Left forelimb (tissue), 1 donor: ENCODE measurements at regions not wholly inside any gene's neighbourhood (a gene's known extent, or its start where the extent isn't known, plus 50 kb on each side); places are given as distances from the start of the nearest gene placed in this dataset.
A peak's percentile ranks its signal among the peaks of the same experiment; 100 is the strongest.
"Not testable (repeated sequence)": the region's sequence is repeated elsewhere in the genome, so short reads cannot be mapped to it uniquely, and the experiment has no call there.

ENCODE experiments used
- DNase-seq: peaks from one replicate; pipeline ENCODE4 v3.0.0-alpha.2; 2018; ENCODE audit warnings: low spot score

DNA sequence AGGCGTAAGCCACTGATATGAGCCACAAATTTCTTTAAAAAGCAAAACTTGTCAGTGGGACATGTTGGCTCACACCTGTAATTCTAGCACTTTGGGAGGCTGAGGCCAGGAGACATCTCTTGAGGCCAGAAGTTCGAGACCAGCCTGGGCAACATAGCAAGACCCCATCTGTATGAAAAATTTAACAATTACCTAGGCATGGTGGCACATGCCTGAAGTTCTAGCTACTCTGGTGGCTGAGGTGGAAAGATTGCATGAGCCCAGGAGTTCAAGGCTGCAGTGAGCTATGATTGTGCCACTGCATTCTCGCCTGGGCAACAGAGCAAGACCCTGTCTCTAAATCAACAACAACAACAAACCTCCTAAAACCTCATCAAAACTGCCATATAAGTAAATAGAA lies 147.6 kb upstream of the BARHL2 start:
- no peak for DNase-seq

- no peak for DNase-seq
Measured at GRCh38 chr1:90862782-90863181, 145.7 kb upstream of the BARHL2 start.

GRCh38 chr1:90861421-90861820 lies 144.3 kb upstream of the BARHL2 start:
- not testable (repeated sequence) for DNase-seq

GRCh38 chr1:90856463-90857007 lies 139.4 kb upstream of the BARHL2 start:
- no peak for DNase-seq

DNA sequence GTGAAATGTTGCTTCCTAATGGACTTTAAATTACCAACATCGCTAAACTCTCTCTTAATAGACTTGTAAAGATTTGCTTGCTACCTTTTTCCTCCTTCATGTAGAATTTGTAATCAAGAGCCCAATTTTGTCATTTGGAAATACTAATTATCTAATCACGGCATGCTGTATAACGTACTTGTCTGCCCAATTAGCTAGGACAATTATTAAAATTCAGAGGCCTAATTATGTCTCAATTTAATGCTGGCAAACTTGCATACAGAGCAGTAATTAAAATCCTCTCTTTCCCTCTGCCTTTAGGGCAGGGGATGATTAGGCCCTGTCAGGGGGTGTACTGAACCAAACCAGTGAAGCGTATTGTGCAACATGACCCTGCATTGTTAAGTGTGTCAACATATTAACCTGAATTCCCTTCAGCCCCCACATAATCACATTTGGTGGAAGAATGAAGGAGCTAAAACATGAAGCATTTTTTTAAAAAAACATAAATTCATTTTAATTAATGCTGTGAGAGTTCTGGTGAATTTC lies 137.4 kb upstream of the BARHL2 start:
- no peak for DNase-seq

GRCh38 chr1:90851711-90852050 lies 134.6 kb upstream of the BARHL2 start:
- no peak for DNase-seq

- peak; percentile 86 for DNase-seq
Measured at GRCh38 chr1:90850898-90851710, 134.0 kb upstream of the BARHL2 start.

DNA sequence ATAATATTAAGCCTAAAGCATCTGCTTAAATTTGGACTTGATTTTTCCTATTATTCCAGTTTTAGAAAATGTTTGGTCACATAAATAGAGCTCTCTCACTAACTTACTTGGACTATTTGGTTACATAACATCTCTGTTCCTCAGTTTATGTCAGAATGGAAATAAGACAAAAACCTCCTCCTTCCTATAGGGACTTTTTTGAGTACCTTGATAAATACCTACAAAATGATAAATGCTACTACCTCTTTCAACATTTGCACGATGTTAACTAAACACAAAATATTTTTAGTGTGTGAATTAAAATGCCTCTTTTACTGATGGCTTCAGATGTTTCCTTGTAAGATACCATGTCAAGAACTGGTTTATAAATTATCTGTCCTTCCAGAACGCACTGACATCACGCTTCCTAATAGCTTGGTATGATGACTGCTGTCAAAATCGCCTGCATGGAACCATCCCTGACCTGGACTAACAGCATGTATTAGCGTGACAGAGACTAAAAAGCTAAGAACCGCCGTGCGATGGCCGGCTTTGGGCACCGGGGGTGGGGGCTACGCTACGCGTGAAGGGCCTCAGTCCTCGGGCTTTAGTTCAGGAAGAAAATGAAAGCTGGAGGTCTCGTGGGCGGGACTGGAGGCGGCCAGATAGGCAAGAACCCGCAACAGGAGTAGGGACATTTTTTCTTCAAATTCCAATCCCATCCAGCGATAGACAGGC lies 133.2 kb upstream of the BARHL2 start:
- no peak for DNase-seq

GRCh38 chr1:90841473-90841872 lies 124.4 kb upstream of the BARHL2 start:
- DNase-seq, result no peak

- DNase-seq, result no peak
Measured at GRCh38 chr1:90840352-90840751, 123.2 kb upstream of the BARHL2 start.

GRCh38 chr1:90839323-90839722 lies 122.2 kb upstream of the BARHL2 start:
- no peak for DNase-seq

- no peak for DNase-seq
Measured at GRCh38 chr1:90838720-90839119, 121.6 kb upstream of the BARHL2 start.

GRCh38 chr1:90837420-90837819 lies 120.3 kb upstream of the BARHL2 start:
- no peak for DNase-seq

GRCh38 chr1:90836345-90836679 lies 119.2 kb upstream of the BARHL2 start:
- no peak for DNase-seq

DNA sequence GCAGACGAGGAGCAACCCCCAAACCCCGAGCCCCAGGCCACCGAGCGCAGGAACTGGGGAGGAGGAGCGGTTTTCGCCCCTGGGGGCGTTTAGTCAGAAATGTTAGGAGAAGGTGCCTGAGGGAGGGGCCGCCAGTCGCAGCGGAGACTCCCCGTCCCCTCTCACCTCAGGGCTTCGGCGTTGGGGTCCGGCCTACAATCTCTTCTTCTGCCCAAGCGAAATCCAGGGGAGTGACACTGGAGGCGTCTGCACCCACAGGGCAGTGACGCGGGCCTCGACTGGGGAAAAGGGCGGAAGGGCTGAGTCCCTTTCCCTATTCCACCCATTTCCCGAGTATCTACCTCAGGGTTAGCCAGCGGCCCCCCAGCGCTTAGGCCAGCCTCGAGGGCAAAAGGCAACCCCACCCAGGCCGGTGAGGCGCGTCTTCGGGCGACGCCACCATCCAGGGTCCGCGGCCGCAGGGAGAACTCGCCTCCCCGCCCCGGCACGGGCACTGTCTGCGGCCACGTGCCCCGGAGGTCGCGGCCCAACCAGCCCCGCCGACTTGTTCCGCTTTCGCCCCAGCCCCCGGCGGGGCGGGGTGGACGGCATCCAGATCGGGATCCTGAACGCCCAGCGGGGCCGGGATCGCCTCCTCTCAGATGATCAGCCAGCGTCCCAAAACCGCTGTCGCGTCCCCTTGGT lies 118.7 kb upstream of the BARHL2 start:
- no peak for DNase-seq

GRCh38 chr1:90834886-90835660 lies 118.0 kb upstream of the BARHL2 start:
- DNase-seq, result no peak

DNA sequence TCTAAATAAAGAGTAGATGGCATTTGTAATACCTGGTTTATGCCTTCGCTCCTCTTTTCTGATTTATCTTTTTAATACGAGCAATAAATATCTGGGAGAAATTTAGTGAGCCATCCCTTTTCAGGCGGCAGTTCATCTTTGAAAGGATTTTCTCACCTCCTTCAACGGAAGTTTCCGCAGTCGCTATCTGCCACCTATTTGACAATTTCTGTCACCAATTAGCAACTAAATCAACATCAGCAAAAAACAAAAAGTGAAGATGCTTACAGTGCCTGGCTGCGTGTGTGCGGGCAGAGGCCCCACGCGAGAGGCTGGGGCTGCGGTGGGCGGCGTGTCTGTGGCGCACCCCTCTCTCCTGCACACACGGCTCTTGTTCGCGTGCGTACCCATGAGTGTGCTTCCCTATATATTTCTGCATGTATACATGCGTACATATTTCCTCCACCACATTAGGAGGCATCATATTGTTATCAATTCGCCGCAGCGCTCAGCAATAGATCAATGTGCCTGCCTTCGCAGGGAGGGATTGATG lies 117.3 kb upstream of the BARHL2 start:
- DNase-seq, result no peak

DNA sequence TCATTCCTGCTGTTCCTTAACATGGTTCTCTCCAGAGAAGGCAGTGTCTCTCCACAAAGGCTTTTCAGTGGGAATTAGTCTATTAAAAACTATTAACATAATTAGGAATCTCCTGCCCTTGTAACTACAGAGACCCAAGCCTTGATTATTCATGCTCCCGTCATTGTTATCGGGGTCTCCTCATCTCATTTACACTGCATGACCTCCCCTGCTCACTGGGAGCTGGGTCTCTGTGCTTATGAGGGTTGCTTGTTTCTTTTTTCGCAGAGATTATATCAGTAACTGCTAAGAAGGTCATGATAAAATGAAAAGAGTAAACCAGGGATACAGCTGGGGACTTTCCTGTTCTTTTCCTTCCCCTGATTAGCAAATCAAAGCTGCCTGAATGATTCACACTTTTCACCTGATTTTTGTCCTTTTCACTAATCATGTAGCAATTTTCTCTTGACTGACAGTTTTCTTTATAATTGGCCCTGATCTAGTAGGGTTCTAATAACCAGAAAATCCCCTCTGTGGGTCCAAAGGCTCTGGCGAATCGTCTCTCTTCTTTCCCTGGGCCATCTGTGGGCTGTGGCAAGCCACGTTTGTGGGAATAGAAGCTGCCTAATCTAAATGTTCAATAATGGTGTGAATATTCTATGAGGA lies 116.5 kb upstream of the BARHL2 start:
- DNase-seq, result no peak

DNA sequence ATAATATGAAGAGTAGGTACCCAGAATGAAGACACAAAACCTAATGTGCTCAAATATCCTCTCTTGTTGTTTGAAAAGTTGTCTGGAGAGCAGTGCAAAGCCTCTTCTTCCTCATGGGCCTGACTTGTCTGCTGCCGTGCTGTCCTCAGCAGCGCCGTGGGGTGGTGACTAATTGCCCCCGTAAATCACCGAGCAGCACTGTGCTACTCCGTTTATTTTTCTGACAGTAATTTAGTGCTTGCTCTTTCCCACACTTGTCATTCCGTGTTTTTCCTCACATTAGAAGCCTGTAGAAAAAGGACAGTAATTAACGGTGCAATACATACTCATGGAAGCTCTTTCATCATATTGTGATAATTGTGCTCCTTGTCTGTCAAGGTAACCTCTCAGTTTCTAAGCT lies 114.8 kb upstream of the BARHL2 start:
- no peak for DNase-seq

GRCh38 chr1:90826834-90827233 lies 109.7 kb upstream of the BARHL2 start:
- DNase-seq, result no peak

GRCh38 chr1:90826024-90826423 lies 108.9 kb upstream of the BARHL2 start:
- DNase-seq, result no peak
